K562 (cell line): ENCODE measurements at regions not wholly inside any gene's neighbourhood (a gene's known extent, or its start where the extent isn't known, plus 50 kb on each side); places are given as distances from the start of the nearest gene placed in this dataset.

Experiments used
- ATAC-seq: fragments of 200-7000 bp; cut with Tn5 transposase; 3 replicates; pipeline ENCODE4 v1.9.1; 2020; ENCODE audit warnings: moderate library complexity
- BruUV-seq: library from RNA; stranded (reverse); fragments of 400-500 nt; replicated peaks from 2 replicates; lab custom pipeline; 2021; lab: Mats Ljungman, UMichigan
- CTCF ChIA-PET: fragments of 300-600 bp; formaldehyde crosslinking; extraction: SDS; loops from one replicate; lab custom pipeline; 2021; ENCODE audit warnings: low intra/inter-chr PET ratio; lab: Yijun Ruan, JAX
- POLR2A ChIA-PET: fragments of 300-600, 350-650 bp; sonication (Branson Sonifier 250); formaldehyde crosslinking; extraction: SDS; loops from one replicate; lab custom pipeline; 2021; ENCODE audit warnings: antibody characterized with exemption, inconsistent platforms; lab: Yijun Ruan, JAX
- DNase-seq, 4 experiments: peaks; one replicate each; pipeline versions ENCODE4 v3.0.0 to v3.0.0-alpha.2; 2011 to 2018; ENCODE audit warnings: low spot score in 3 of 4, mixed read lengths in 3 of 4; ENCODE audit errors: extremely low read depth in 1 of 4
- FAIRE-seq: peaks from 2 replicates; lab custom pipeline; 2011; peaks lifted over from hg19 to GRCh38; lab: Jason Lieb, UNC
- H2AFZ ChIP-seq: 2 replicates; pipeline ENCODE4 v1.6.0; 2011; ENCODE audit warnings: low read depth, low read length, control low read depth, inconsistent platforms
- H3K27ac ChIP-seq: fragments of 200-600 bp; 3 replicates; pipeline ENCODE4 v1.8.0; 2011; ENCODE audit warnings: low read depth, mild to moderate bottlenecking, control low read depth, inconsistent platforms, low read length, moderate library complexity, mixed read lengths; ENCODE audit errors: extremely low read depth
- H3K27me3 ChIP-seq, 2 experiments: fragments of 300-600 bp in 1 of 2; 2 replicates in 1 of 2; 3 replicates in 1 of 2; pipeline versions ENCODE4 v1.6.0 to v1.8.0; 2011; ENCODE audit warnings: inconsistent platforms in 2 of 2, low read length in 2 of 2, mild to moderate bottlenecking in 1 of 2, mixed read lengths in 1 of 2, moderate library complexity in 1 of 2; ENCODE audit not compliant: control insufficient read depth in 2 of 2, insufficient read depth in 2 of 2
- H3K36me3 ChIP-seq: fragments of 300-600 bp; 3 replicates; pipeline ENCODE4 v1.8.0; 2011; ENCODE audit warnings: mild to moderate bottlenecking, low read length, inconsistent platforms; ENCODE audit not compliant: control insufficient read depth, insufficient read depth
- H3K4me1 ChIP-seq, 2 experiments: fragments of 200-600 bp in 1 of 2; replicated peaks in 1 of 2; 2 replicates in 1 of 2; 3 replicates in 1 of 2; pipeline versions ENCODE4 v1.5.1 to v1.8.0; 2011; ENCODE audit warnings: inconsistent platforms in 2 of 2, low read length in 2 of 2, mild to moderate bottlenecking in 1 of 2, mixed read lengths in 1 of 2, moderate library complexity in 1 of 2; ENCODE audit not compliant: control insufficient read depth in 2 of 2, insufficient read depth in 2 of 2
- H3K4me2 ChIP-seq: 2 replicates; pipeline ENCODE4 v1.6.1; 2011; ENCODE audit warnings: low read length, control low read depth, inconsistent platforms, mixed read lengths; ENCODE audit not compliant: insufficient read depth
- H3K4me3 ChIP-seq: fragments of 200-600 bp; sonication (generic), shearing (Covaris generic); 2 replicates; pipeline ENCODE4 v1.5.1; 2016; ENCODE audit warnings: control low read depth, inconsistent platforms
- H3K79me2 ChIP-seq: fragments of 200-600 bp; 3 replicates; pipeline ENCODE4 v1.8.0; 2011; ENCODE audit warnings: low read length, inconsistent platforms; ENCODE audit not compliant: control insufficient read depth, insufficient read depth
- H3K9ac ChIP-seq, 2 experiments: 2 replicates each; pipeline versions ENCODE4 v1.6.0 to v1.6.1; 2011; ENCODE audit warnings: low read depth in 2 of 2, low read length in 2 of 2, control low read depth in 1 of 2, inconsistent platforms in 1 of 2, mild to moderate bottlenecking in 1 of 2, mixed read lengths in 1 of 2; ENCODE audit not compliant: insufficient read depth in 1 of 2
- H3K9me1 ChIP-seq: one replicate; pipeline ENCODE4 v1.6.0; 2011; ENCODE audit warnings: inconsistent platforms, mild to moderate bottlenecking, low read length, moderate library complexity; ENCODE audit not compliant: control insufficient read depth, insufficient read depth
- H3K9me3 ChIP-seq: replicated peaks from 2 replicates; pipeline ENCODE4 v1.5.1; 2011; ENCODE audit warnings: low read depth, low read length, inconsistent platforms; ENCODE audit not compliant: control insufficient read depth, insufficient read depth
- H4K20me1 ChIP-seq: replicated peaks from 2 replicates; pipeline ENCODE4 v1.6.1; 2011; ENCODE audit warnings: low read length, inconsistent platforms, mixed read lengths; ENCODE audit not compliant: control insufficient read depth, insufficient read depth
- AFF1 ChIP-seq, 2 experiments: fragments of 450-650 bp; IDR thresholded peaks; 2 replicates each; pipeline ENCODE4 v1.6.1; 2018; ENCODE audit warnings: mild to moderate bottlenecking in 2 of 2, low read depth in 1 of 2; ENCODE audit not compliant: partially characterized antibody in 2 of 2
- ARID1B ChIP-seq: fragments of 450-650 bp; IDR thresholded peaks from 2 replicates; pipeline ENCODE4 v1.6.1; 2016; ENCODE audit warnings: antibody characterized with exemption, mild to moderate bottlenecking, inconsistent platforms
- ARID2 ChIP-seq: fragments of 450-650 bp; IDR thresholded peaks from 2 replicates; pipeline ENCODE4 v1.6.1; 2017; ENCODE audit warnings: antibody characterized with exemption, mild to moderate bottlenecking
- EWSR1 ChIP-seq: fragments of 450-650 bp; IDR thresholded peaks from 2 replicates; pipeline ENCODE4 v1.6.1; 2018; ENCODE audit warnings: borderline replicate concordance, mild to moderate bottlenecking, low read depth, moderate library complexity; ENCODE audit not compliant: partially characterized antibody
- HINFP ChIP-seq: fragments of 450-650 bp; conservative IDR thresholded peaks from 2 replicates; pipeline ENCODE4 v1.6.1; 2016; ENCODE audit warnings: missing genetic modification characterization, low read depth, mild to moderate bottlenecking, control low read depth, missing compliant biosample characterization
- MECOM ChIP-seq: fragments of 250-450 bp; sonication (Bioruptor Pico); IDR thresholded peaks from 2 replicates; pipeline ENCODE4 v1.8.0; 2022; ENCODE audit warnings: inconsistent platforms
- NCOA4 ChIP-seq: fragments of 450-650 bp; IDR thresholded peaks from 2 replicates; pipeline ENCODE4 v1.6.1; 2018; ENCODE audit warnings: mild to moderate bottlenecking; ENCODE audit not compliant: partially characterized antibody
- NCOA6 ChIP-seq: fragments of 450-650 bp; IDR thresholded peaks from 2 replicates; pipeline ENCODE4 v1.6.1; 2017; ENCODE audit warnings: mild to moderate bottlenecking
- SRSF7 ChIP-seq: fragments of 200-400 bp; formaldehyde crosslinking; optimal IDR thresholded peaks from 2 replicates; pipeline ENCODE3; 2017; ENCODE audit warnings: mild to moderate bottlenecking, low read depth, low read length
- XRCC3 ChIP-seq: fragments of 450-650 bp; IDR thresholded peaks from 2 replicates; pipeline ENCODE4 v1.6.1; 2017; ENCODE audit warnings: mild to moderate bottlenecking, moderate library complexity
- YBX1 ChIP-seq: fragments of 450-650 bp; IDR thresholded peaks from 2 replicates; pipeline ENCODE4 v1.7.1; 2016; ENCODE audit warnings: mild to moderate bottlenecking
- ZNF583 ChIP-seq: fragments of 250-450 bp; sonication (Bioruptor Pico); IDR thresholded peaks from 2 replicates; pipeline ENCODE4 v1.4.0; 2020
- WGBS: fragments of 100-300 bp; shearing (Covaris generic); methylation state at CpG from one replicate; pipeline ENCODE4 v1.1.6; 2016; ENCODE audit warnings: low coverage, mixed read lengths; ENCODE audit not compliant: insufficient coverage; ENCODE audit errors: missing lambda C conversion rate; 5-methylcytosine and 5-hydroxymethylcytosine counted together
- in situ Hi-C: fragments of 300-500 bp; cut with MboI; formaldehyde crosslinking; loops from 4 replicates; pipeline ENCODE4 v1.15.0; 2018; ENCODE audit warnings: inconsistent platforms, mixed read lengths
- intact Hi-C: fragments of 100-400 bp; cut with micrococcal nuclease; formaldehyde crosslinking; loops from 2 replicates; pipeline ENCODE4 v1.14.2; 2022
- TF ChIP-seq, protein P1 (sequence below): sonication (generic); formaldehyde crosslinking; IDR thresholded peaks from 2 replicates; pipeline ENCODE4 v1.8.0; 2022; ENCODE audit warnings: mild to moderate bottlenecking, missing genetic modification reagents

- BruUV-seq = no TSS peak
- Histone ChIP-seq H3K27ac (no peak overlapping the region), H3K9ac (no peak overlapping the region), H3K79me2 (no peaks in the 10 kb centered on the region), H3K4me1 (no peaks in the 10 kb centered on the region), H3K9me3 (no peaks in the 10 kb centered on the region), H3K4me3 (no peak overlapping the region), H3K9me1 (no peaks in the 10 kb centered on the region), H3K4me2 (no peak overlapping the region), H4K20me1 (no peaks in the 10 kb centered on the region), H3K36me3 (no peaks in the 10 kb centered on the region), H3K27me3 (no peaks in the 10 kb centered on the region), H2AFZ (no peak overlapping the region)
- ChIA-PET CTCF (no interaction called here), POLR2A (no interaction called here)
- DNase-seq (no peak), FAIRE-seq (no peak), ATAC-seq (no peak)
- WGBS = 0% methylated on average over 5 of the region's 7 CpGs
- TF ChIP-seq YBX1 (no peak), EWSR1 (no peak), MECOM (no peak), ZNF583 (CRISPR knock-in tag) (no peak), SRSF7 (no peak), ARID1B (no peak), XRCC3 (no peak), AFF1 (IDR thresholded peaks at IDR 0.05; ENCODE audit: low read depth in 1 of 2, partially characterized antibody in 2 of 2) (no peak), ARID2 (no peak), NCOA4 (no peak), NCOA6 (no peak), HINFP (no peak)
- TF ChIP-seq, protein P1, sequence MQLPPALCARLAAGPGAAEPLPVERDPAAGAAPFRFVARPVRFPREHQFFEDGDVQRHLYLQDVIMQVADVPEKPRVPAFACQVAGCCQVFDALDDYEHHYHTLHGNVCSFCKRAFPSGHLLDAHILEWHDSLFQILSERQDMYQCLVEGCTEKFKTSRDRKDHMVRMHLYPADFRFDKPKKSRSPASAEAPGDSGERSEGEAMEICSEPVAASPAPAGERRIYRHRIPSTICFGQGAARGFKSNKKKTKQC (CRISPR knock-in tag) = no peak
- in situ Hi-C loops = no loop called here
- intact Hi-C loops = no loop called here
Observed at GRCh38 chr13:73833325-73834070, 300.7 kb downstream of the KLF12 start.
